RWPE1 (cell line): ENCODE measurements at regions not wholly inside any gene's neighbourhood (a gene's known extent, or its start where the extent isn't known, plus 50 kb on each side); places are given as distances from the start of the nearest gene placed in this dataset.
"Not testable (repeated sequence)": the region's sequence is repeated elsewhere in the genome, so short reads cannot be mapped to it uniquely, and the experiment has no call there.

Experiments used
- CTCF ChIA-PET: fragments of 350-600 bp; sonication (Branson Sonifier 250); formaldehyde crosslinking; extraction: SDS; loops from one replicate; lab custom pipeline; 2021; lab: Yijun Ruan, JAX
- POLR2A ChIA-PET: fragments of 400-600 bp; formaldehyde crosslinking; extraction: SDS; loops from one replicate; lab custom pipeline; 2020; ENCODE audit warnings: antibody characterized with exemption; ENCODE audit not compliant: low non-redundant PET; lab: Yijun Ruan, JAX
- DNase-seq: peaks from one replicate; pipeline ENCODE4 v3.0.0; 2012; ENCODE audit warnings: low spot score
- H3K27ac ChIP-seq: fragments of 450-650 bp; 2 replicates; pipeline ENCODE4 v1.5.1; 2017
- TF ChIP-seq, protein P1 (sequence below): fragments of 450-650 bp; conservative IDR thresholded peaks from 2 replicates; pipeline ENCODE4 v1.5.1; 2017; ENCODE audit warnings: low read depth, mild to moderate bottlenecking

DNA sequence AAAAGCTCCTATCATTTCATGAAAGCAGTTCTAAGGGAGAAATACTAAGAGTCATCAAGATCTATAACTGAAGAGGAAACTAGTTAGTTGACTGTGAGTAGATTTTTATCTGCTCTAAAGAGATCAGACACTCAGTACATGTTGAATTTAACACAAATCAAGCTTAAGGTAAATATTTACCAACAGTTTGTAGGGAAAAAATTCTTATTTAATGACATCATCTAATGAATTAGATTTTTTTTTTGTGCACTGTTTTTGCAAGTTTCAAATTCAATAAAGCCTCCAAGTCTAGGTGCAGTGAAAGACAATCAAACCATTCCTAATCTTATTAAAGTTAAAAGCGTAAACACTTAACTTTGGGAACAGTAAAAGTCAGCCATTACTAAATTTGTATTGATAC lies 93.0 kb upstream of the PRKD1 start:
- ChIA-PET CTCF (no interaction called here), POLR2A (no interaction called here)
- no peak for DNase-seq
- no peak overlapping the region for H3K27ac ChIP-seq
- TF ChIP-seq, protein P1, sequence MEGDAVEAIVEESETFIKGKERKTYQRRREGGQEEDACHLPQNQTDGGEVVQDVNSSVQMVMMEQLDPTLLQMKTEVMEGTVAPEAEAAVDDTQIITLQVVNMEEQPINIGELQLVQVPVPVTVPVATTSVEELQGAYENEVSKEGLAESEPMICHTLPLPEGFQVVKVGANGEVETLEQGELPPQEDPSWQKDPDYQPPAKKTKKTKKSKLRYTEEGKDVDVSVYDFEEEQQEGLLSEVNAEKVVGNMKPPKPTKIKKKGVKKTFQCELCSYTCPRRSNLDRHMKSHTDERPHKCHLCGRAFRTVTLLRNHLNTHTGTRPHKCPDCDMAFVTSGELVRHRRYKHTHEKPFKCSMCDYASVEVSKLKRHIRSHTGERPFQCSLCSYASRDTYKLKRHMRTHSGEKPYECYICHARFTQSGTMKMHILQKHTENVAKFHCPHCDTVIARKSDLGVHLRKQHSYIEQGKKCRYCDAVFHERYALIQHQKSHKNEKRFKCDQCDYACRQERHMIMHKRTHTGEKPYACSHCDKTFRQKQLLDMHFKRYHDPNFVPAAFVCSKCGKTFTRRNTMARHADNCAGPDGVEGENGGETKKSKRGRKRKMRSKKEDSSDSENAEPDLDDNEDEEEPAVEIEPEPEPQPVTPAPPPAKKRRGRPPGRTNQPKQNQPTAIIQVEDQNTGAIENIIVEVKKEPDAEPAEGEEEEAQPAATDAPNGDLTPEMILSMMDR, result no peak

DNA sequence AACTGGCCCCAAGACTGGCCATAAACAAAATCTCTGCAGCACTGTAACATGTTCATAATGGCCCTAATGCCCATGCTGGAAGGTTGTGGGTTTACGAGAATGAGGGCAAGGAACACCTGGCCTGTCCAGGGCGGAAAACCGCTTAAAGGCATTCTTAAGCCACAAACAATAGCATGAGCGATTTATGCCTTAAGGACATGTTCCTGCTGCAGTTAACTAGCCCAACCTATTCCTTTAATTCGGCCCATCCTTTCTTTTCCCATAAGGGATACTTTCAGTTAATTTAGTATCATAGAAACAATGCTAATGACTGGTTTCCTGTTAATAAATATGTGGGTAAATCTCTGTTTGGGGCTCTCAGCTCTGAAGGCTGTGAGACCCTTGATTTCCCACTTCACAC lies 95.7 kb upstream of the PRKD1 start:
- CTCF ChIA-PET, POLR2A ChIA-PET, H3K27ac ChIP-seq, DNase-seq: not testable (repeated sequence)

DNA sequence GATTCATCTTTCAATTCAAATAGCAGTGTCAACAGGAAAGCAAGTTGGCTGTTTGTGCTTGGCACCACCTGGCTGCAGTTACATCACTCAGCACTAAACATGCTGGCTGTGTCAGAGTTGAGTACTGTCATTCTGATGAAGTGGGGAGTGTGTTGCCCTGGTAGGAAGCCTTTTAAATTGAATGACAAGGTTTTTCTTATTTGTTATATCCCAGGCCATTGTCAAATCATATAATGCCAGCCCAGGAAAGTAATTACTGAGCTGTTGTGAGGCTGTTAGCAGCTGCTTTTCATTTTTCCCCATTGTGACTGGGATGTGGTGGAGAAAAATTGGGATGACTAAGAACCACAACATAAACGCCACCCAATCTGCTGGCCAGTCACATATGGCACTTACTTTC lies 106.5 kb upstream of the PRKD1 start:
- H3K27ac ChIP-seq, result no peak overlapping the region
- POLR2A ChIA-PET, result no interaction called here
- CTCF ChIA-PET, result interaction anchor here (0.6 kb wide), 1 partner anchor 119 kb away, joined by 3 read pairs; no protein-coding TSS in a partner anchor
- DNase-seq, result no peak
- TF ChIP-seq, protein P1, result no peak

DNA sequence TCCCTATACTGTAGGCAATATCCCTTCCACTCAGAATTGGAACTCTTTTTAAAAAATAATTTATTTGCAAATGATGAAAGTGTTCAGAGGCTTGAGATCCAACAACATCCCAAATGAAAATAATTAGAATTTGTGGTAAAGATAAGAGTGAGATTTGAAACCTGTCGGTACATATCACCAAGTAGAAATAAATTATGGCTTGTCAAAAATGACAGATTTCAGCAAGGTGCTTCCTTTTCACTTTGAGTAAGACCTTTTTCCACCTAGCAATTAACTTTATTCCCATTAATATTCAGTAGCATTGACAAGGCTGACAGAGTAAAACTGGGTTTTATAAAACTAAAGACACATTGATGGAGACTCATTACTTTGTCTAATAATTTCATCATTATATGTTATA lies 107.7 kb upstream of the PRKD1 start:
- POLR2A ChIA-PET, result no interaction called here
- CTCF ChIA-PET, result no interaction called here
- no peak for DNase-seq
- no peak overlapping the region for H3K27ac ChIP-seq
- TF ChIP-seq, protein P1, result no peak

DNA sequence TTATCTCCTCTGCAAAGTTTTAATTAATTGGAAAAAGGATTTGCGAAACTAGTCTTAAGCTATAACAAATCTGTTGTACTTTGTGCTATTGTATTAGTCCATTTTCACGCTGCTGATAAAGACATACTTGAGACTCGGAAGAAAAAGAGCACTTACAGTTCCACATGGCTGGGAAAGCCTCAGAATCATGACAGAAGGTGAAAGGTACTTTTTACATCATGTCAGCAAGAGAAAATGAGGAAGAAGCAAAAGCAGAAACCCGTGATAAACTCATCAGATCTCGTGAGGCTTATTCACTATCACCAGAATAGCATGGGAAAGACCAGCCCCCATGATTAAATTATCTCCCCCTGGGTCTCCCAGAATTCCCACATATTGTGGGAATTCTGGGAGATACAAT lies 118.1 kb upstream of the PRKD1 start:
- CTCF ChIA-PET, result no interaction called here
- DNase-seq, result no peak
- TF ChIP-seq, protein P1, result no peak
- POLR2A ChIA-PET, result no interaction called here
- no peak overlapping the region for H3K27ac ChIP-seq

DNA sequence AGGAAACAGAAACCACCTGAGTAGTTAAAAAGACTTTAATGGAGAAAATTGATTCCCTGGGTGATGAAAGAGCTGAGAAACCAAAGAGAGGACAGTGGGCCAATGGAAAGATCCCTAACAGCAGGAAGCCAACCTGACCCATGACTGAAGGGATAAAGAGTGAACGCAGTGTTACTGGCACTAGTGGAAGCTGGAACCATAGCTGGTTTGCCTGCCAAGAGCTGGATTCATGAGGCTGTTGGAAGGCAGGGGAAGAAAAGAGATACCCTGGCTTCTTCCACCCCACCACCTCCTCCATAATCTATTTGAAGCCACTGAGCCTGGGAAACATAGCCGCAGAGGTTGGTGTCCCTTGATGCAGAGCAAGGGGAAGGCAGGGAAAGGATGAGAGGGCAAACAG lies 125.5 kb upstream of the PRKD1 start:
- TF ChIP-seq, protein P1, result no peak
- CTCF ChIA-PET, result interaction anchor here (0.7 kb wide), 1 partner anchor 22 kb away, joined by 5 read pairs; no protein-coding TSS in a partner anchor
- no peak for DNase-seq
- POLR2A ChIA-PET, result no interaction called here
- no peak overlapping the region for H3K27ac ChIP-seq

DNA sequence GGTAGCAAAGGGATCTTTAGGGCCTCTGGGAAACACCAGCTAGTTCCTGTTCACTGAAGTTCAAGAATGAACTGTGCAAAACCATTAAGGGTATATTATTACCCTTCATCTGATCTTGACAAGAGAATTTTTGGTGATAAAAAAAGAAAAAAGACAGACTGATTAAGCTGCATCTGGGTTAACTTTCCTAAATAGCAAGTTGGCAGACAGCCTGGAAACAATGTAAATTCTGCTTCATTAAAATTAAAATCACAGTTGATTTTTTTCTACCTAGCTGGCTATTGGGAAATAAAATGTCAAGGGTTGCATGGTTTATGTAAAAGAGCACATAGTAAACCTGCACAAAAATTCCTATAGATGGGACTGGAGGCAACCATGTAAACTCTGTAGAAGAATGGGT lies 126.6 kb upstream of the PRKD1 start:
- H3K27ac ChIP-seq, result no peak overlapping the region
- DNase-seq, result no peak
- CTCF ChIA-PET, result interaction anchor here (1.1 kb wide), 1 partner anchor 217 kb away, joined by 3 read pairs; no protein-coding TSS in a partner anchor
- TF ChIP-seq, protein P1, result no peak
- POLR2A ChIA-PET, result no interaction called here
